ENCODE measurements at regions not wholly inside any gene's neighbourhood (a gene's known extent, or its start where the extent isn't known, plus 50 kb on each side); places are given as distances from the start of the nearest gene placed in this dataset.

GRCh38 chr2:63790906-63791305 is 50.8 kb upstream of the UGP2 start:
- TF ChIP-seq REST (IDR thresholded peaks at IDR 0.05; ENCODE audit: low read depth) (no peak), EP300 (IDR thresholded peaks at IDR 0.05; ENCODE audit: borderline replicate concordance) (no peak), CEBPB (IDR thresholded peaks at IDR 0.05) (no peak), YY1 (IDR thresholded peaks at IDR 0.05; ENCODE audit: low read depth) (no peak), RAD21 (IDR thresholded peaks at IDR 0.05; ENCODE audit: low read depth) (no peak), FOXM1 (IDR thresholded peaks at IDR 0.05; ENCODE audit: borderline replicate concordance, low read depth) (no peak), CREB1 (IDR thresholded peaks at IDR 0.05; ENCODE audit: low read depth) (no peak), TEAD4 (IDR thresholded peaks at IDR 0.05) (no peak), TAF1 (IDR thresholded peaks at IDR 0.05; ENCODE audit: low read depth) (no peak), NFIC (IDR thresholded peaks at IDR 0.05) (no peak), ZBTB7A (IDR thresholded peaks at IDR 0.05; ENCODE audit: low read depth) (no peak), TCF12 (IDR thresholded peaks at IDR 0.05; ENCODE audit: low read depth) (no peak)

GRCh38 chr2:63791387-63791786 is 50.3 kb upstream of the UGP2 start:
- TF ChIP-seq FOXM1 (IDR thresholded peaks at IDR 0.05; ENCODE audit: borderline replicate concordance, low read depth) (no peak), CREB1 (IDR thresholded peaks at IDR 0.05; ENCODE audit: low read depth) (no peak), TCF12 (IDR thresholded peaks at IDR 0.05; ENCODE audit: low read depth) (no peak), MAX (IDR thresholded peaks at IDR 0.05) (no peak), USF1 (IDR thresholded peaks at IDR 0.05) (no peak), EP300 (IDR thresholded peaks at IDR 0.05; ENCODE audit: borderline replicate concordance) (no peak), EGR1 (IDR thresholded peaks at IDR 0.05) (no peak), RAD21 (IDR thresholded peaks at IDR 0.05; ENCODE audit: low read depth) (no peak), ZBTB7A (IDR thresholded peaks at IDR 0.05; ENCODE audit: low read depth) (no peak), CEBPB (IDR thresholded peaks at IDR 0.05) (no peak), TEAD4 (IDR thresholded peaks at IDR 0.05) (no peak), REST (IDR thresholded peaks at IDR 0.05; ENCODE audit: low read depth) (no peak), NFIC (IDR thresholded peaks at IDR 0.05) (no peak), TAF1 (IDR thresholded peaks at IDR 0.05; ENCODE audit: low read depth) (no peak)

All from Ishikawa (cell line).